ENCODE measurements at regions not wholly inside any gene's neighbourhood (a gene's known extent, or its start where the extent isn't known, plus 50 kb on each side); places are given as distances from the start of the nearest gene placed in this dataset.

DNA sequence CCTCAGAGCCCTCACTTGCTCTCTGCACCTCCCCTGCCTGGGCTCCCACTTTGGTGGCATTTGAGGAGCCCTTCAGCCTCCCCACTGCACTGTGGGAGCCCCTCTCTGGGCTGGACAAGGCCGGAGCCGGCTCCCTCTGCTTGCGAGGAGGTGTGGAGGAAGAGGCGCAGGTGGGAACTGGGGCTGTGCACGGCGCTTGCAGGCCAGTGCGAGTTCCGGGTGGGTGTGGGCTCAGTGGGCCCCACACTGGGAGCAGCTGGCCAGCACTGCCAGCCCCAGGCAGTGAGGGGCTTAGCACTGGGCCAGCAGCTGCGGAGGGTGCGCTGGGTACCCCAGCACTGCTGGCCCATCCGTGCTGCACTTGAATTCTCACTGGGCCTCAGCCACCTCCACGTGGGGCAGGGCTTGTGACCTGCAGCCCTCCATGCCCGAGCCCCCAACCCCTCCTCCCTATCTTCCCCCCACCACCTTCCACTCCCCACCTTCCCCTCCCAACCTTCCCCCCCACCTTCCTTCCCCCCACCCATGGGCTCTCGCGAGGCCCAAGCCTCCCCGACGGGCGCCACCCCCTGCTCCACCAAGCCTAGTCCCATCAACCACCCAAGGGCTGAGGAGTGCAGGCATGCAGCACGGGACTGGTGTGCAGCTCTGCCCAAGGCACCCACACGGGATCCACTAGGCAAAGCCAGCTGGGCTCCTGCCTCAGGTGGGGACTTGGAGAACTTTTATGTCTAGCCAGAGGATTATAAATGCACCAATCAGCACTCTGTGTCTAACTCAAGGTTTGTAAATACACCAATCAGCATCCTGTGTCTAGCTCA is 113.5 kb upstream of the BEND4 start:
- TF ChIP-seq, protein P1, sequence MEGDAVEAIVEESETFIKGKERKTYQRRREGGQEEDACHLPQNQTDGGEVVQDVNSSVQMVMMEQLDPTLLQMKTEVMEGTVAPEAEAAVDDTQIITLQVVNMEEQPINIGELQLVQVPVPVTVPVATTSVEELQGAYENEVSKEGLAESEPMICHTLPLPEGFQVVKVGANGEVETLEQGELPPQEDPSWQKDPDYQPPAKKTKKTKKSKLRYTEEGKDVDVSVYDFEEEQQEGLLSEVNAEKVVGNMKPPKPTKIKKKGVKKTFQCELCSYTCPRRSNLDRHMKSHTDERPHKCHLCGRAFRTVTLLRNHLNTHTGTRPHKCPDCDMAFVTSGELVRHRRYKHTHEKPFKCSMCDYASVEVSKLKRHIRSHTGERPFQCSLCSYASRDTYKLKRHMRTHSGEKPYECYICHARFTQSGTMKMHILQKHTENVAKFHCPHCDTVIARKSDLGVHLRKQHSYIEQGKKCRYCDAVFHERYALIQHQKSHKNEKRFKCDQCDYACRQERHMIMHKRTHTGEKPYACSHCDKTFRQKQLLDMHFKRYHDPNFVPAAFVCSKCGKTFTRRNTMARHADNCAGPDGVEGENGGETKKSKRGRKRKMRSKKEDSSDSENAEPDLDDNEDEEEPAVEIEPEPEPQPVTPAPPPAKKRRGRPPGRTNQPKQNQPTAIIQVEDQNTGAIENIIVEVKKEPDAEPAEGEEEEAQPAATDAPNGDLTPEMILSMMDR (IDR thresholded peaks at IDR 0.05): no peak
- no peak for TF ChIP-seq EP300 (IDR thresholded peaks at IDR 0.05)
- TF ChIP-seq POLR2A (IDR thresholded peaks at IDR 0.05): no peak

All from tibial nerve (tissue), 4 donors.